Upper lobe of left lung (tissue), 4 donors: ENCODE measurements at regions not wholly inside any gene's neighbourhood (a gene's known extent, or its start where the extent isn't known, plus 50 kb on each side); places are given as distances from the start of the nearest gene placed in this dataset.

Experiments
- POLR2A ChIP-seq, 4 donors: fragments of 450-650 bp; IDR thresholded peaks; one replicate each; pipeline ENCODE4 v1.5.1; 2016 to 2017; ENCODE audit warnings: antibody characterized with exemption in 4 of 4, mild to moderate bottlenecking in 2 of 4
- POLR2AphosphoS5 ChIP-seq, 2 donors: sonication (generic); formaldehyde crosslinking; IDR thresholded peaks; one replicate each; pipeline ENCODE4 v1.5.1; 2017; ENCODE audit warnings: antibody characterized with exemption in 2 of 2
- TF ChIP-seq, protein P1 (sequence below), 6 experiments: fragments of 450-650 bp in 4 of 6; fragments of 200-600 bp in 2 of 6; sonication (generic) in 2 of 6; IDR thresholded peaks; one replicate each; pipeline ENCODE4 v1.5.1; 2016 to 2019; ENCODE audit warnings: antibody characterized with exemption in 6 of 6

DNA sequence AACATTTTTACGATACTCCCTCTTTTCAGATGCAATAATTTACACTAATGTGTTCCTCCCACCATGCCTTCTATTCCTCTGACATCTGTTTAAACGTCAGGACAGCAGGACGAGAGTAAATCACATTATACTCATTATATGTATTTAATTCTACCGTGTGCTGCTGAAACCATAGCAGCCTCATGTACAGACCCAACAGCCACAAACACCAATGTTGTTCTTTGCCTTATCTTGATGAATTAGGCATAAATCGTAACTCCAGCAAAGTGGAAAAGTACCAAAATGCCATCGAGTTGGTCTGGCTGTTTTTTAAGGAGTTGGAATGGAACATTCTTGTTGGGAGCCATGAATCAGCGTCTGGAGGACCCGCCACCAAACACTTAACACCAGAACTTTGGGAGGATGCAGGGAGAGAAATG, 82.9 kb upstream of the FOXF1 start:
- TF ChIP-seq, protein P1, sequence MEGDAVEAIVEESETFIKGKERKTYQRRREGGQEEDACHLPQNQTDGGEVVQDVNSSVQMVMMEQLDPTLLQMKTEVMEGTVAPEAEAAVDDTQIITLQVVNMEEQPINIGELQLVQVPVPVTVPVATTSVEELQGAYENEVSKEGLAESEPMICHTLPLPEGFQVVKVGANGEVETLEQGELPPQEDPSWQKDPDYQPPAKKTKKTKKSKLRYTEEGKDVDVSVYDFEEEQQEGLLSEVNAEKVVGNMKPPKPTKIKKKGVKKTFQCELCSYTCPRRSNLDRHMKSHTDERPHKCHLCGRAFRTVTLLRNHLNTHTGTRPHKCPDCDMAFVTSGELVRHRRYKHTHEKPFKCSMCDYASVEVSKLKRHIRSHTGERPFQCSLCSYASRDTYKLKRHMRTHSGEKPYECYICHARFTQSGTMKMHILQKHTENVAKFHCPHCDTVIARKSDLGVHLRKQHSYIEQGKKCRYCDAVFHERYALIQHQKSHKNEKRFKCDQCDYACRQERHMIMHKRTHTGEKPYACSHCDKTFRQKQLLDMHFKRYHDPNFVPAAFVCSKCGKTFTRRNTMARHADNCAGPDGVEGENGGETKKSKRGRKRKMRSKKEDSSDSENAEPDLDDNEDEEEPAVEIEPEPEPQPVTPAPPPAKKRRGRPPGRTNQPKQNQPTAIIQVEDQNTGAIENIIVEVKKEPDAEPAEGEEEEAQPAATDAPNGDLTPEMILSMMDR (IDR thresholded peaks at IDR 0.05) = no peak
- TF ChIP-seq POLR2AphosphoS5 (IDR thresholded peaks at IDR 0.05) (no peak), POLR2A (IDR thresholded peaks at IDR 0.05) (no peak)
